Parathyroid adenoma (tissue), 2 donors: ENCODE measurements at regions not wholly inside any gene's neighbourhood (a gene's known extent, or its start where the extent isn't known, plus 50 kb on each side); places are given as distances from the start of the nearest gene placed in this dataset.

Experiments used
- H2AFZ ChIP-seq: fragments of 300-600 bp; sonication (generic); one replicate; pipeline ENCODE4 v1.7.0; 2017; ENCODE audit warnings: antibody characterized with exemption, mild to moderate bottlenecking
- H3K27ac ChIP-seq: fragments of 300-600 bp; sonication (generic); one replicate; pipeline ENCODE4 v1.7.0; 2017
- H3K27me3 ChIP-seq: fragments of 300-600 bp; sonication (generic); one replicate; pipeline ENCODE4 v1.7.0; 2017; ENCODE audit warnings: low read length; ENCODE audit not compliant: control insufficient read depth, insufficient read depth
- H3K36me3 ChIP-seq: fragments of 300-600 bp; sonication (generic); one replicate; pipeline ENCODE4 v1.7.0; 2017; ENCODE audit warnings: low read length; ENCODE audit not compliant: control insufficient read depth, insufficient read depth
- H3K4me1 ChIP-seq: fragments of 300-600 bp; sonication (generic); one replicate; pipeline ENCODE4 v1.7.0; 2017; ENCODE audit warnings: control low read depth
- H3K4me2 ChIP-seq: fragments of 300-600 bp; sonication (generic); one replicate; pipeline ENCODE4 v1.7.0; 2017; ENCODE audit warnings: low read length
- H3K4me3 ChIP-seq: fragments of 300-600 bp; sonication (generic); one replicate; pipeline ENCODE4 v1.7.0; 2017; ENCODE audit warnings: low read depth, low read length
- H3K79me2 ChIP-seq: fragments of 300-600 bp; sonication (generic); one replicate; pipeline ENCODE4 v1.7.0; 2017; ENCODE audit warnings: control low read depth
- H3K9ac ChIP-seq: fragments of 300-600 bp; sonication (generic); one replicate; pipeline ENCODE4 v1.7.0; 2017; ENCODE audit warnings: mild to moderate bottlenecking
- H3K9me3 ChIP-seq: fragments of 300-600 bp; sonication (generic); one replicate; pipeline ENCODE4 v1.7.0; 2017; ENCODE audit warnings: low read length; ENCODE audit not compliant: control insufficient read depth
- CTCF ChIP-seq: fragments of 300-600 bp; sonication (generic); IDR thresholded peaks from one replicate; pipeline ENCODE4 v1.7.0; 2017; ENCODE audit warnings: antibody characterized with exemption, mild to moderate bottlenecking
- donor health status: primary hyperparathyroidism.

GRCh38 chr4:1474126-1475090 lies 68.2 kb upstream of the NKX1-1 start:
- Histone ChIP-seq H3K9ac (no peak overlapping the region), H3K27me3 (peaks cover 11% of the 10 kb centered on the region), H3K9me3 (no peaks in the 10 kb centered on the region), H3K27ac (no peak overlapping the region), H3K4me3 (no peak overlapping the region), H3K79me2 (no peaks in the 10 kb centered on the region), H2AFZ (no peak overlapping the region), H3K4me2 (no peak overlapping the region), H3K36me3 (no peaks in the 10 kb centered on the region), H3K4me1 (no peaks in the 10 kb centered on the region)
- no peak for TF ChIP-seq CTCF

- Histone ChIP-seq H2AFZ (no peak overlapping the region), H3K4me1 (no peaks in the 10 kb centered on the region), H3K4me3 (no peak overlapping the region), H3K36me3 (no peaks in the 10 kb centered on the region), H3K27me3 (peaks cover 11% of the 10 kb centered on the region), H3K9me3 (no peaks in the 10 kb centered on the region), H3K79me2 (no peaks in the 10 kb centered on the region), H3K27ac (no peak overlapping the region), H3K4me2 (no peak overlapping the region), H3K9ac (no peak overlapping the region)
- no peak for TF ChIP-seq CTCF
Measured at GRCh38 chr4:1473718-1474117, 67.5 kb upstream of the NKX1-1 start.

- Histone ChIP-seq H3K4me1 (no peaks in the 10 kb centered on the region), H3K79me2 (no peaks in the 10 kb centered on the region), H2AFZ (no peak overlapping the region), H3K27me3 (peaks cover 11% of the 10 kb centered on the region), H3K27ac (no peak overlapping the region), H3K36me3 (no peaks in the 10 kb centered on the region), H3K9ac (no peak overlapping the region), H3K4me3 (no peak overlapping the region), H3K4me2 (no peak overlapping the region), H3K9me3 (no peaks in the 10 kb centered on the region)
- no peak for TF ChIP-seq CTCF
Measured at GRCh38 chr4:1472911-1473518, 66.8 kb upstream of the NKX1-1 start.

GRCh38 chr4:1472148-1472797 lies 66.0 kb upstream of the NKX1-1 start:
- Histone ChIP-seq H3K79me2 (no peaks in the 10 kb centered on the region), H3K9me3 (no peaks in the 10 kb centered on the region), H3K27ac (no peak overlapping the region), H3K27me3 (peaks cover 11% of the 10 kb centered on the region), H3K4me3 (no peak overlapping the region), H3K9ac (no peak overlapping the region), H3K36me3 (no peaks in the 10 kb centered on the region), H3K4me2 (no peak overlapping the region), H2AFZ (no peak overlapping the region), H3K4me1 (no peaks in the 10 kb centered on the region)
- TF ChIP-seq CTCF = no peak
